Stimulated activated CD8-positive, alpha-beta memory T cell treated with anti-CD3 and anti-CD28 coated beads, Interleukin-4, amount 100 ng/mL, for 1 hour (primary cell): ENCODE measurements at regions not wholly inside any gene's neighbourhood (a gene's known extent, or its start where the extent isn't known, plus 50 kb on each side); places are given as distances from the start of the nearest gene placed in this dataset.

Experiments
- DNase-seq, 2 donors: peaks; one replicate each; pipeline ENCODE4 v3.0.0-alpha.2; 2020; ENCODE audit warnings: low read depth in 2 of 2, low spot score in 1 of 2

DNA sequence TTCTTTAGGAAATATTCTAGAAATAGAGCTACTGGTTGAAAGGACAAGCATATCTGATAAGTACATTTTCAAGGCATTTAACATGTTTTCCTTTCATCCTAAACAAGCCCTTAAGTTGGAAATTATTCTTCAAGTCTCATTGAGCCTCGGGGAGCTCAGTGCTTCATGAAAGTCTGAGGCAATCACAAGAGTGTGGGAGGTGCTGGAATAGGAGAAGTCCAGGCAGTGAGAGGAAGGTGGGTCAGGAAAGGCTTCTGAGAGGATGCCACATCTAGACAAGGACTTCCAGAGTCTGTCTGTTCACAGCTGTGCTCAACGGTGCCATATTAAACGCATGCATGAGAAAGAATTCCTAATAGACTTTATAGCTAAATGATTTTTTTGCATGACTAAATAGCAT lies 69.8 kb downstream of the CD83 start:
- DNase-seq, result no peak

GRCh38 chr6:14189074-14189473 lies 71.5 kb downstream of the CD83 start:
- DNase-seq, result no peak

DNA sequence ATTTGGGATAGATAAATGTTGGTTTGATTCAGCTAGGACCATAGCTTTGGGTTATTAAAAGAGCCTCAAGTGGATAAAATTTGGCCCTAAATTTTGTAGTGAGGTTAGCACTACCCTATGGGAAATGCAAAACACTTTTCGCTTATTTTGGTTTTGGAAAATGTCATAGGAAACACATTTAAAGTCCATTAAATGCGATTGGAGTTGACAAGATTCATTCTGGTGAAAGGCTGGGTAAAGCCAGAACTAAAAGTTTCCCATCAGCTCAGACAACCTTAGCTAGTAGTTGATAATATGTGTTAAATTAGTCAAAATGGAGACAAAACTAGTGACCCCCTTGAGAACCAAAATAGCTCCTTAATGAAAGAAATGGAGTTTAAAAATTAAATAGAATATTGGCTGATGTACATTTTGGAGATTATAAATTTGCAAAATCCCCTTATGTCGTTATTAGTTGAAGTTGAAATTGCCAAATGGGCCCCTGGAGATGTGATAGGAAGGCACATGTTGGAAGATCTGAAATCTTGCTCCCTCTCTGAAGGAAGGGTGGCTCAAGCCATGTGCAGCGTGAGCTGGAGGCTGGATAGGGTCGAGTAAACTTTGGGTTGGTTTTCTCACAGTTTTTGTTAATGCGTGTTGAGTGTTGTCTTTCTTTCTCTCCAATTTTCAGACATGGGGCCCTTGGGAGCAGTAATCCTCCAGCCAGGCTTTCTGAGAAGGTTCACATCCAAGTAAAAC lies 72.8 kb downstream of the CD83 start:
- no peak for DNase-seq

GRCh38 chr6:14190929-14191224 lies 73.3 kb downstream of the CD83 start:
- no peak for DNase-seq

- no peak for DNase-seq
These were observed 74.2 kb downstream of the CD83 start for GRCh38 chr6:14191761-14192160.

- no peak for DNase-seq
These were observed 74.7 kb downstream of the CD83 start for GRCh38 chr6:14192216-14192788.

DNA sequence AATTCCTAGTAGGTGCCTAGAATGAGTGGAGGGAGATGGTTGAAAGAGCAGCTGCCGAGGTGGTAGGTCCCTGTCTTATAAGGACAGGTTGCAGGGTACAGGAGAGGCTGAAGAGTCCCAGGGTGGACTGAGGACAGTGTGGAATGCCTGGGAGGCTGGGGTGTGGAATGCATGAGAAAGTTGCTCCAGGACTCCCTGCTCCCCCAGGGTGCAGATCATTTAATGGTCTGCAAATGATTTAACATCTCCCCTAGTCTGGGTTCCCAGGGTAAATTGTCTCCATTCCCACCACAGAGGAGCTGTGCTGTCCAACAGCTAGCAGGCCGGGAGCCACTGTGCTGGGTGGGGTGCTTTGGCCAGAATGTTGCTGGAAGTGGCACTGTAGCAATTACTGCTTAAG lies 76.0 kb downstream of the CD83 start:
- DNase-seq, result no peak

DNA sequence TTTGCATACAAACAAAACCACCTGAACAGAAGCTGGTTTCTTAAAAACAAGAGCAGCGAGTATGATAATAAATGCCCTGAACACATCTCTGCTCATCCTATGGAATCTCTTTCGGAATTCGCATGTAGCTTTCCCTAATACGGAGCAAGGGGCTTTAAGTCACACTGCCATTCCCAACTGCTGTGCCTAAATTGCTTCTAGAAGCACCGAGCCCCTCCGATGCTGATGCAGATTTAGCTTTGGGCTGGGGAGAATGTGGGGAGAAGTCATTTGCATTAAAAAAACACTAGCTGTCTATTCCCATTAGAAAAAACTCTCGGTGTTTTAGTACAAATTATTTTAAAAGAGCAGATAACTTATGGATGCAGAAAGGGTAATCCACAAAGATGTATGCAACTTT lies 76.9 kb downstream of the CD83 start:
- no peak for DNase-seq

- DNase-seq, result no peak
These were observed 77.4 kb downstream of the CD83 start for GRCh38 chr6:14194976-14195375.

DNA sequence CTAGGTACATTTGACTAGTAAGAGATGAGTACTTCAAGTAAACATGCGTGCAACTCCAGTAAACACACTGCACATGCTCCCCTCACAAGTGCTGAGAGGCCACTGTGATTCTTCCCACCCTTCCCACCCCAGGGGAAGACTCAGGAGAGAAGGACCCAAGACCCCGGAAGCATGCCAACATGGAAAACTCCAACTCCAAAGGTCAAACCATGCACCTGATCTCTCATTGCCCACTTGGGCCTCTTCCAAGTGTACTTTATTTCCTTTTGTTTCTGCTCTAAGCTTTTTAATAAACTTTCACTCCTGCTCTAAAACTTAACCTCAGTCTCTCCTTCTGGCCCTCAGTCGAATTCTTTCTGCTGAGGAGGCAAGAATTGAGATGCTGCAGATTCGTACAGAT lies 78.5 kb downstream of the CD83 start:
- no peak for DNase-seq

- DNase-seq, result no peak
These were observed 79.5 kb downstream of the CD83 start for GRCh38 chr6:14197118-14197517.

DNA sequence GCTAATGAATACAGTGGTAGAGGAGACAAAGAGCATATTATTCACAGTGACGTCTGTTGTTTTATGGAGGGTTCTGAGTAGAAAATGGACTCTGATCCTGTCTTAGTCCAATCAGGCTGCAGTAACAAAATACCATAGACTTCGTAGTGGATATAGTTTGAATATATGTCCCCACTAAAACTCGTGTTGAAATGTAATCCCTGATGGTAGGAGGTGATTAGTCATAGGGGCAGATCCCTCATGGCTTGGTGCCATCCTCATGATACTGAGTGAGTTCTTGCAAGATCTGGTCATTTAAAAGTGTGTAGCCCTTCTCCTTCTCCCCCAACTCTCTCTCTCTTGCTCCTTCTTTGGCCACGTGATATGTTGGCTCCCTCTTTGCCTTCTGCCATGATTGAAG lies 82.5 kb downstream of the CD83 start:
- DNase-seq, result no peak

GRCh38 chr6:14202947-14203346 lies 85.4 kb downstream of the CD83 start:
- DNase-seq, result no peak

- DNase-seq, result no peak
These were observed 88.8 kb downstream of the CD83 start for GRCh38 chr6:14206391-14206790.

DNA sequence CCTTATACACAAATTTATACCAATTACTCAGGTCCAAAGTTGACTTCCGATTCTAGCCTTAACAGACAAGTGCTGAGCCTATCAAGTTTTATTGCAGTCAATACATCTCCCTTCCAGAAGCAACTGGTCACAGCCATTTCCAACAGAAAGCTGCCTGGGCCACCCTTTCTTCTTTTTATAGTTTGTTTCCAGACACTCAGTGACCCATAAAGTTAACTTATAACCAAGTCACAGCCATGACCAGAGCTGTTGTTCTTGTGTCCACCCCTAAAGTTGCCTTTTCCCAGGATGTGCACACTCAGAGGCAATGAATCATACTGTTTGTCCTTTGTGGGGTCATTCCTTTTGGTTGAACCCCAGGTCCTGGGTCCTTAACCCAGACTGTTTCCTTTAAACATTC lies 89.9 kb downstream of the CD83 start:
- no peak for DNase-seq

DNA sequence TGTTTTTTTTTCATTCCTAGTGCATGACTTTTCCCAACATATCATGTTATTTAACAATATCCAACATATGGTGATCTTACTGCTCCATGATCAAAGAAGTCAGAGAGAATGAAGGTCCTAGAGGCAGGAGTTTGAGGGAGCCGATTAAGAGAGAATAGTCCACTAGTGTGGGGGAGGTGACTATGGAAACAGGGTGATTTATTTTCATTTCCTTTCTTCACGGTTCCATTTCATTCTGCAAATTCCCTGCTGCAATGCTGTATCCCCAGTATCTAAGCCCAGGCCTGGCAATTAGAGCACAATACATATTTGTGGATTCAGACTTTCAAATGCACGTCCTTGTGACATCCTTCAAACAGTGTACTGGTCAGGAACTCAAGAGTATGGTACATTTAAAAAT lies 91.4 kb downstream of the CD83 start:
- DNase-seq, result no peak

- DNase-seq, result no peak
These were observed 92.5 kb downstream of the CD83 start for GRCh38 chr6:14210077-14210476.

- peak; percentile 61 to 73 for DNase-seq
These were observed 93.3 kb downstream of the CD83 start for GRCh38 chr6:14210663-14211561.

DNA sequence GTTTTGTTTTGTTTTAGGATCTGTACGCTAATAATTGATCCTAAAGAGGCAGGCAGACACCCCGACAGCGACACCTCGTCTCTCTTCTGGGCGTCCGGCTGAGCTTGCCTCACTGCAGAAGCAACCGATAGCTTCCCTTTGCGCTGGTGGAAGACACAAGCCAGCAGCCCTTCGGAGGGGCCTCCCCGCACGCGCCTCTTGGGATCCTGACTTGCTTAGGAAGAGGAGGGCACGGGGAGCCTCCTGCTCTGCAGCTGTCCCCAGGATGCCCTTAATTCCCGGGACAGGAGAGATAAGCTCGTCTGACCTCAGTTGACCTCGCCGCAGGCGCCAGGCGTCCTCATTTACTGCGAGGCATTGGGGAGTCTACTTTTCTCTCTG lies 94.0 kb downstream of the CD83 start:
- peak in 1 of 2 donors; percentile 4 for DNase-seq

DNA sequence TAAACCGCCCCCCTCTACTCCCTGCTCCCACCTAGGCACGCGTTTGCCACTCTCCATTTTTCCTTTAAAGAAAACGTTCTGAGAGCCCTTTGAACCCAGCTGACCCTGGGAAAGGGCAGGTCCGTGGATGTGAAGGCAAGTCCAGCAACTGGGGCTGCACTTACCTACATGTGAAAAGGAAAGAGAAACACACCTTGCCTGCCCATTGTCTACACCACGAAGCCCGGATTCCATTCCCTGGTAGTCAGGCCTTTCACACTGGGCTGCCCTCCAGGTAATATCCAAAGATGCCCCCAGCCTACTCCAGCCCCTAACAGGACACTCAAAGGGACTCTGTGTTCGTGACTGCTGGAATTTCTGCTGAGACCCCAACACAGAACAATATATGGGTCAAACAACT lies 94.4 kb downstream of the CD83 start:
- no peak for DNase-seq

GRCh38 chr6:14212632-14213031 lies 95.1 kb downstream of the CD83 start:
- no peak for DNase-seq

DNA sequence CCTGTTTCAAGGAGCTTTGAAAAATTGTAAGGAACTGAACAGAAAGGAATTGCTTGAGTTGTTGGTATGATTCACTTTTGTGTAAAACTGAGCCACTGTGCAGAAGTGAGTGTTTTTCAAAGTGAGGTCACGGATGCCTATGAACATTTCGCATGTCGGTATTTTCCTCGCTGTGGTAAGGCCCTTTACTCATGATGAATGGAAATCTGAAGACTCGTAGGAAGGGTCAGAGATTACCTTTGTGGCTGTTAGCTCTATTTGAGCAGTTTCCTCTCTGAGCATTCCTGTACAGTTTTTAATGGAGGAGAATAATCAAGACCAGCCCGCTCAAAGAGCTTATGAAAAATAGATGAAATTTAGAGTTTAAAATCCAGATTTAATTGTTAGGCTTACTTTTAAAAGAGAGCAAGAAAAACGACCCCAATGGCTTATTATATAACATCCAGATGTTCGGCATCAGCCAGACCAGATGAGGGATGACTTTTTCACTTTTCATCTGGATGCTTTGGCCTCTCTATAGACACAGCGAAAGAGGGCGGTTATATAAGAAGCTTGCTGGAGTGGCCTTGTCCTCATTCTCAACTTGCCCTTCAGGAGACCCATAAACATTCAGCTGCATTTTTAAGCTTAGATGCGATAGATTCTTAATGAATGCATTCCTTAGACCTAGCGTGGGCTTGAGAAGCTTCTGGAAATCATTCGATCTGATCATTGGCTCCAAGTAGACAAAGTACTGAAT lies 99.5 kb downstream of the CD83 start:
- no peak for DNase-seq
